HEK293T (cell line): ENCODE measurements at regions not wholly inside any gene's neighbourhood (a gene's known extent, or its start where the extent isn't known, plus 50 kb on each side); places are given as distances from the start of the nearest gene placed in this dataset.
"Not testable (repeated sequence)": the region's sequence is repeated elsewhere in the genome, so short reads cannot be mapped to it uniquely, and the experiment has no call there.

ENCODE experiments used
- CTCF ChIA-PET: fragments of 350-600 bp; formaldehyde crosslinking; extraction: SDS; loops from one replicate; lab custom pipeline; 2021; ENCODE audit warnings: antibody characterized with exemption, inconsistent platforms; lab: Yijun Ruan, JAX
- POLR2A ChIA-PET: fragments of 350-600 bp; formaldehyde crosslinking; extraction: SDS; loops from one replicate; lab custom pipeline; 2020; ENCODE audit warnings: antibody characterized with exemption, inconsistent platforms; lab: Yijun Ruan, JAX
- DNase-seq: peaks from one replicate; pipeline ENCODE4 v3.0.0; 2012; ENCODE audit warnings: mixed read lengths; ENCODE audit errors: extremely low spot score
- ARNT ChIP-seq: fragments of 450-650 bp; IDR thresholded peaks from 2 replicates; pipeline ENCODE4 v1.6.1; 2017; ENCODE audit warnings: mild to moderate bottlenecking
- BHLHE40 ChIP-seq: fragments of 450-650 bp; IDR thresholded peaks from 2 replicates; pipeline ENCODE4 v1.6.1; 2016; ENCODE audit warnings: mild to moderate bottlenecking, moderate library complexity, borderline replicate concordance
- CTBP1 ChIP-seq: fragments of 450-650 bp; IDR thresholded peaks from 2 replicates; pipeline ENCODE4 v1.6.1; 2016; ENCODE audit warnings: borderline replicate concordance
- ELF4 ChIP-seq: fragments of 450-650 bp; IDR thresholded peaks from 2 replicates; pipeline ENCODE4 v1.6.1; 2017; ENCODE audit warnings: antibody characterized with exemption
- FOXA1 ChIP-seq: fragments of 450-650 bp; IDR thresholded peaks from 2 replicates; pipeline ENCODE4 v1.6.1; 2016; ENCODE audit warnings: mild to moderate bottlenecking
- FOXK2 ChIP-seq: fragments of 450-650 bp; IDR thresholded peaks from 2 replicates; pipeline ENCODE4 v1.6.1; 2016; ENCODE audit warnings: mild to moderate bottlenecking
- FOXM1 ChIP-seq: fragments of 450-650 bp; IDR thresholded peaks from 2 replicates; pipeline ENCODE4 v1.6.1; 2017; ENCODE audit warnings: mild to moderate bottlenecking, borderline replicate concordance
- HDGF ChIP-seq: fragments of 450-650 bp; IDR thresholded peaks from 2 replicates; pipeline ENCODE4 v1.6.1; 2017; ENCODE audit warnings: antibody characterized with exemption, borderline replicate concordance
- L3MBTL2 ChIP-seq: fragments of 450-650 bp; conservative IDR thresholded peaks from 2 replicates; pipeline ENCODE4 v1.6.1; 2016; ENCODE audit warnings: mild to moderate bottlenecking
- LEF1 ChIP-seq: fragments of 450-650 bp; IDR thresholded peaks from 2 replicates; pipeline ENCODE4 v1.6.1; 2017; ENCODE audit warnings: mild to moderate bottlenecking, borderline replicate concordance
- NFRKB ChIP-seq: fragments of 450-650 bp; IDR thresholded peaks from 2 replicates; pipeline ENCODE4 v1.6.1; 2016; ENCODE audit warnings: mild to moderate bottlenecking, moderate library complexity
- PKNOX1 ChIP-seq: fragments of 450-650 bp; IDR thresholded peaks from 2 replicates; pipeline ENCODE4 v1.6.1; 2016
- SP1 ChIP-seq: fragments of 450-650 bp; IDR thresholded peaks from 2 replicates; pipeline ENCODE4 v1.6.1; 2017
- SUZ12 ChIP-seq: fragments of 450-650 bp; IDR thresholded peaks from 2 replicates; pipeline ENCODE4 v1.6.1; 2016; ENCODE audit warnings: mild to moderate bottlenecking
- TARDBP ChIP-seq: fragments of 450-650 bp; IDR thresholded peaks from 2 replicates; pipeline ENCODE4 v1.6.1; 2016
- ZNF384 ChIP-seq: fragments of 450-650 bp; IDR thresholded peaks from 2 replicates; pipeline ENCODE4 v1.6.1; 2016

GRCh38 chr7:79741684-79742083, 288.2 kb upstream of the MAGI2 start:
- no peak for DNase-seq
- ChIA-PET CTCF (interaction anchor here (0.7 to 0.8 kb wide), 3 partner anchors 58 to 453 kb away, joined by 3 read pairs; no protein-coding TSS in a partner anchor), POLR2A (no interaction called here)
- no peak for TF ChIP-seq SUZ12
- no peak for TF ChIP-seq FOXA1
- TF ChIP-seq NFRKB: no peak
- no peak for TF ChIP-seq PKNOX1
- no peak for TF ChIP-seq ELF4
- TF ChIP-seq SP1: no peak
- no peak for TF ChIP-seq L3MBTL2
- no peak for TF ChIP-seq LEF1
- no peak for TF ChIP-seq TARDBP
- TF ChIP-seq HDGF: no peak
- no peak for TF ChIP-seq ZNF384
- no peak for TF ChIP-seq FOXK2

GRCh38 chr7:79740076-79740475, 286.6 kb upstream of the MAGI2 start:
- CTCF ChIA-PET: no interaction called here
- TF ChIP-seq NFRKB (no peak), FOXM1 (no peak), ARNT (no peak), CTBP1 (no peak), FOXK2 (no peak), PKNOX1 (no peak)
- POLR2A ChIA-PET: no interaction called here
- DNase-seq: no peak

GRCh38 chr7:79739036-79739709, 285.7 kb upstream of the MAGI2 start:
- POLR2A ChIA-PET, DNase-seq, CTCF ChIA-PET: not testable (repeated sequence)

- TF ChIP-seq L3MBTL2 (no peak), ELF4 (no peak), FOXA1 (no peak), BHLHE40 (no peak), NFRKB (no peak), PKNOX1 (no peak), ARNT (no peak), FOXM1 (no peak), CTBP1 (no peak), SP1 (no peak), TARDBP (no peak), FOXK2 (no peak), ZNF384 (no peak), SUZ12 (no peak)
- no peak for DNase-seq
- ChIA-PET POLR2A (no interaction called here), CTCF (no interaction called here)
These were observed 283.0 kb upstream of the MAGI2 start for GRCh38 chr7:79736418-79736817.

- no peak for TF ChIP-seq TARDBP
- no peak for TF ChIP-seq SUZ12
- TF ChIP-seq PKNOX1: no peak
- TF ChIP-seq BHLHE40: no peak
- no peak for TF ChIP-seq FOXA1
- no peak for TF ChIP-seq FOXK2
- no peak for TF ChIP-seq FOXM1
- TF ChIP-seq CTBP1: no peak
- TF ChIP-seq SP1: no peak
- TF ChIP-seq L3MBTL2: no peak
- no peak for TF ChIP-seq ELF4
- TF ChIP-seq ARNT: no peak
- no peak for TF ChIP-seq LEF1
- TF ChIP-seq NFRKB: no peak
- TF ChIP-seq HDGF: no peak
- TF ChIP-seq ZNF384: no peak
- no peak for DNase-seq
- ChIA-PET CTCF (no interaction called here), POLR2A (no interaction called here)
These were observed 281.5 kb upstream of the MAGI2 start for GRCh38 chr7:79735012-79735411.

DNA sequence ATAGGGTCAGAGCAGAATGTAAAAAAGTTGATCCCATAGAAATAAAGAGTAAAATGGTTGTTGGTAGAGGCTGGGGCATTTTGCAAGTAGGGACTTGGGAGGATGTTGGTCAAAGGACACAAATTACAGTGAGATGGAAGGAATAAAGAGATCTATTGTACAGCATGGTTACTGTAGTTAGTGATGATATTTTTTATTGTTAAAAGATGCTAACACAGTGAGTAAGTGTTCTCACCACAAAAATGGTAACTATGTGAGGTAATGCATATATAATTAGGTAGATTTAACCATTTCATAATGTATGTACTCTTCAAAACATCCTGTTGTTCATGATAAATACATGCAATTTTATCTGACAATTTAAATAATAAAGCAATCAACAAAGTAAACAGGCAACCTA, 280.7 kb upstream of the MAGI2 start:
- CTCF ChIA-PET: no interaction called here
- DNase-seq: no peak
- POLR2A ChIA-PET: no interaction called here
- TF ChIP-seq FOXA1 (no peak), SUZ12 (no peak), ARNT (no peak)
